Esophagus squamous epithelium (tissue), 4 donors: ENCODE measurements at regions not wholly inside any gene's neighbourhood (a gene's known extent, or its start where the extent isn't known, plus 50 kb on each side); places are given as distances from the start of the nearest gene placed in this dataset.

Experiments used
- CTCF ChIP-seq, 6 experiments: fragments of 450-650 bp in 4 of 6; fragments of 200-600 bp in 2 of 6; sonication (generic) in 2 of 6; IDR thresholded peaks; one replicate each; pipeline ENCODE4 v1.5.1; 2016 to 2019; ENCODE audit warnings: antibody characterized with exemption in 6 of 6, mild to moderate bottlenecking in 4 of 6, moderate library complexity in 4 of 6
- POLR2A ChIP-seq, 4 donors: fragments of 450-650 bp; IDR thresholded peaks; one replicate each; pipeline ENCODE4 v1.6.1; 2017; ENCODE audit warnings: antibody characterized with exemption in 4 of 4, mild to moderate bottlenecking in 4 of 4, moderate library complexity in 3 of 4

DNA sequence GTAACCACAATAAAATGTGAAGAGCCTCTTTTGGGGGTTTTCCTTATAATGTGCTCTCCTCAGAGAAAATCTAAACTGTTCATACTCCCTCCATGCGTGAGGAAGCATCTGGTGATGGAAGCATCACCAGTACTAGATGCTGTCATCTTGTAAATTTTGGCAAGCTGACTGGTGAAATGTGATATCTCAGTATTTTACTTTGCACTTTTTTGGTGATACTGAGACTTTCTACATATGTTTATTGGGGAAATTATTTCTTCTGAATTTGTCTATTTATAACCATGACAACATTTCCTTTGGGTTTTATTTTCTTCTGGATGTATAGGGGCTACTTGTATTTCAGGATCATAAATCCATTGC, 95.9 kb upstream of the DLGAP1 start:
- no peak for TF ChIP-seq CTCF (IDR thresholded peaks at IDR 0.05)
- TF ChIP-seq POLR2A (IDR thresholded peaks at IDR 0.05), result no peak
